ENCODE measurements at regions not wholly inside any gene's neighbourhood (a gene's known extent, or its start where the extent isn't known, plus 50 kb on each side); places are given as distances from the start of the nearest gene placed in this dataset.

- TF ChIP-seq STAT1 (conservative IDR thresholded peaks at IDR 0.05) (no peak), POLR2A (IDR thresholded peaks at IDR 0.05; ENCODE audit: low read depth, low read length) (no peak), CHD4 (IDR thresholded peaks at IDR 0.05) (no peak), EZH2 (IDR thresholded peaks at IDR 0.05; ENCODE audit: borderline replicate concordance, control insufficient read depth, low read depth, low read length) (no peak), E2F4 (IDR thresholded peaks at IDR 0.05; ENCODE audit: low read depth, low read length) (no peak), ZNF384 (IDR thresholded peaks at IDR 0.05; ENCODE audit: borderline replicate concordance, low read depth, low read length) (no peak), YY1 (IDR thresholded peaks at IDR 0.05; ENCODE audit: low read depth, low read length) (no peak)
- TF ChIP-seq, protein P1, sequence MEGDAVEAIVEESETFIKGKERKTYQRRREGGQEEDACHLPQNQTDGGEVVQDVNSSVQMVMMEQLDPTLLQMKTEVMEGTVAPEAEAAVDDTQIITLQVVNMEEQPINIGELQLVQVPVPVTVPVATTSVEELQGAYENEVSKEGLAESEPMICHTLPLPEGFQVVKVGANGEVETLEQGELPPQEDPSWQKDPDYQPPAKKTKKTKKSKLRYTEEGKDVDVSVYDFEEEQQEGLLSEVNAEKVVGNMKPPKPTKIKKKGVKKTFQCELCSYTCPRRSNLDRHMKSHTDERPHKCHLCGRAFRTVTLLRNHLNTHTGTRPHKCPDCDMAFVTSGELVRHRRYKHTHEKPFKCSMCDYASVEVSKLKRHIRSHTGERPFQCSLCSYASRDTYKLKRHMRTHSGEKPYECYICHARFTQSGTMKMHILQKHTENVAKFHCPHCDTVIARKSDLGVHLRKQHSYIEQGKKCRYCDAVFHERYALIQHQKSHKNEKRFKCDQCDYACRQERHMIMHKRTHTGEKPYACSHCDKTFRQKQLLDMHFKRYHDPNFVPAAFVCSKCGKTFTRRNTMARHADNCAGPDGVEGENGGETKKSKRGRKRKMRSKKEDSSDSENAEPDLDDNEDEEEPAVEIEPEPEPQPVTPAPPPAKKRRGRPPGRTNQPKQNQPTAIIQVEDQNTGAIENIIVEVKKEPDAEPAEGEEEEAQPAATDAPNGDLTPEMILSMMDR (IDR thresholded peaks at IDR 0.05 in 2 of 3, conservative IDR thresholded peaks at IDR 0.05 in 1 of 3; ENCODE audit: control insufficient read depth in 2 of 3, extremely low read depth in 1 of 3, insufficient read depth in 1 of 3, low read depth in 3 of 3, low read length in 3 of 3), result no peak
- TF ChIP-seq, protein P2, sequence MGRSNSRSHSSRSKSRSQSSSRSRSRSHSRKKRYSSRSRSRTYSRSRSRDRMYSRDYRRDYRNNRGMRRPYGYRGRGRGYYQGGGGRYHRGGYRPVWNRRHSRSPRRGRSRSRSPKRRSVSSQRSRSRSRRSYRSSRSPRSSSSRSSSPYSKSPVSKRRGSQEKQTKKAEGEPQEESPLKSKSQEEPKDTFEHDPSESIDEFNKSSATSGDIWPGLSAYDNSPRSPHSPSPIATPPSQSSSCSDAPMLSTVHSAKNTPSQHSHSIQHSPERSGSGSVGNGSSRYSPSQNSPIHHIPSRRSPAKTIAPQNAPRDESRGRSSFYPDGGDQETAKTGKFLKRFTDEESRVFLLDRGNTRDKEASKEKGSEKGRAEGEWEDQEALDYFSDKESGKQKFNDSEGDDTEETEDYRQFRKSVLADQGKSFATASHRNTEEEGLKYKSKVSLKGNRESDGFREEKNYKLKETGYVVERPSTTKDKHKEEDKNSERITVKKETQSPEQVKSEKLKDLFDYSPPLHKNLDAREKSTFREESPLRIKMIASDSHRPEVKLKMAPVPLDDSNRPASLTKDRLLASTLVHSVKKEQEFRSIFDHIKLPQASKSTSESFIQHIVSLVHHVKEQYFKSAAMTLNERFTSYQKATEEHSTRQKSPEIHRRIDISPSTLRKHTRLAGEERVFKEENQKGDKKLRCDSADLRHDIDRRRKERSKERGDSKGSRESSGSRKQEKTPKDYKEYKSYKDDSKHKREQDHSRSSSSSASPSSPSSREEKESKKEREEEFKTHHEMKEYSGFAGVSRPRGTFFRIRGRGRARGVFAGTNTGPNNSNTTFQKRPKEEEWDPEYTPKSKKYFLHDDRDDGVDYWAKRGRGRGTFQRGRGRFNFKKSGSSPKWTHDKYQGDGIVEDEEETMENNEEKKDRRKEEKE (IDR thresholded peaks at IDR 0.05), result no peak
Observed at GRCh38 chr12:69002969-69003368, 70.0 kb upstream of the CPM start.
